Fibroblast of skin of left biceps (primary cell): ENCODE measurements at regions not wholly inside any gene's neighbourhood (a gene's known extent, or its start where the extent isn't known, plus 50 kb on each side); places are given as distances from the start of the nearest gene placed in this dataset.

Experiments
- DNase-seq, 2 experiments: peaks; one replicate each; pipeline ENCODE4 v3.0.0-alpha.2; 2013; ENCODE audit warnings: low read depth in 2 of 2

- DNase-seq = no peak
Observed at GRCh38 chr11:128195057-128195751, 392.2 kb downstream of the ETS1 start.

DNA sequence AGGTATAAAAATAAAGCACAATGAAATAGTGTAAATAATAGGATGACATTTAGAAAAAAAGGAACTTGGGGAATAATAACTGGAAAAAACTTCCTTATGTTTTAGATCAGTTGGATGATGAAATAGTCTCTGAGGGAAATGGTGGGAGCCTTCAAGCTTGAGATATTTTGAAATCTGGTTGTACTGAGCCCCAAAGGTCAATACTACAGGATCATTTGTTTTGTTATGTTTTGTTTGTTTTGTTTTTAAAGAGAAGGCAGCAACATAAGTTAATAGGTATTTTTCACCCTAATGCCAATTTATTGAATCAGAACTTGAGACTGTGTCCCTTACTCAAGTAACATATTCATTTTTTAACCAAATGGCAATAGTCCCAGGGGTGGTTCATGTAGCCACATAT, 393.1 kb downstream of the ETS1 start:
- DNase-seq = no peak

- no peak for DNase-seq
Observed at GRCh38 chr11:128193615-128194014, 393.7 kb downstream of the ETS1 start.

GRCh38 chr11:128190312-128190711, 397.0 kb downstream of the ETS1 start:
- DNase-seq = no peak

- no peak for DNase-seq
Observed at GRCh38 chr11:128189823-128190222, 397.5 kb downstream of the ETS1 start.

- no peak for DNase-seq
Observed at GRCh38 chr11:128188346-128189004, 398.9 kb downstream of the ETS1 start.

GRCh38 chr11:128187835-128188234, 399.5 kb downstream of the ETS1 start:
- peak; percentile 82 to 85 for DNase-seq

- DNase-seq = no peak
Observed at GRCh38 chr11:128187377-128187776, 400.0 kb downstream of the ETS1 start.

DNA sequence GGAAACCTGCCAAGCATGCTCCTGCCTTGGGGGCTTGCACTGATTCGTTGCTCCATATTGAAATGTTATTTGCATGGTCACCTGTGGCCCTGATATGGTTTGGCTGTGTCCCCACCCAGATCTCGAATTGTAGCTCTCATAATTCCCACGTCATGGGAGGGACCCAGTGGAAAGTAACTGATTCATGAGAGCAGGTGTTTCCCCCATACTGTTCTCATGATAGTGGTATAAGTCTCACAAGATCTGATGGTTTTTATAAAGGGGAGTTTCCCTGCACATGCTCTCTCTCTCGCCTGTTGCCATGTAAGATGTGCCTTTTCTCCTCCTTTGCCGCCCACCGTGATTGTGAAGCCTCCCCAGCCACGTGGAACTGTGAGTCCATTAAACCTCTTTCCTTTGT, 402.4 kb downstream of the ETS1 start:
- no peak for DNase-seq

DNA sequence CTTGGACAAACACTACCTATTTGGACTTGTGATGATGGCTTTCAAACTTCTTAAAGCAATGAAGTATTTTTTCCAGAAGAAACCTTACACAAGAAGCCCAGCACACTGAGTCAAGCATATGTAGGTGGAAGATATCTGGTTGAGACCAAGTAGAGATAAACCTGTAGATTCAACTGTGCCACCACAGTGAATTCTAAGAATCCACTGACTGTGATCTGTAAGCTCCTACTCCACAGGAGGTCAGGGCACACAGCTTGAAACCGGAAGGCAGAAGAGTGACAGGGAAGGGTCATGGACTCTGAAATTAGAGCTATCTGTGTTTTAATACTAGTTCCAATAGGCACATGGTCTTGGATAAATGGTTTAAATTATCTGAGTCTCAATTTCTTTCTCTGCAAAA, 404.5 kb downstream of the ETS1 start:
- DNase-seq = no peak

DNA sequence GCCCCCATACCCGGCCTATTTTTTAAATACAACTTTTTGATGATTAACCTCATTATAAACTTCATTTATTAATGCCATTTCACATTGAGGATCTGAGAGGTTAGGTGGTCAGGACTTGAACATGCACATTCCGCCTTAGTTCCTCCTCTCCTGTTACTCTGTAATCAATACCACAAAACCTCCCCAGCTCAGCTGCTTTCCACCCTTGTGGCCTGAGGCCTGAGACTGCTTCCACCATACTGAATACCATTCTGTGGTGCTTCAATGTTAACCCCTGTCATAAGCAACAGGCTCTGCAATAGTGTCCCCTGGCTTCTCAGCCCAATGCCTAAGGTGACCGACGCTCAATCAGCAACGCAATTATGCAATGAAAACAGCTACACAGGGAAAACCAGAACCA, 405.4 kb downstream of the ETS1 start:
- no peak for DNase-seq

GRCh38 chr11:128181088-128181480, 406.3 kb downstream of the ETS1 start:
- DNase-seq = no peak

DNA sequence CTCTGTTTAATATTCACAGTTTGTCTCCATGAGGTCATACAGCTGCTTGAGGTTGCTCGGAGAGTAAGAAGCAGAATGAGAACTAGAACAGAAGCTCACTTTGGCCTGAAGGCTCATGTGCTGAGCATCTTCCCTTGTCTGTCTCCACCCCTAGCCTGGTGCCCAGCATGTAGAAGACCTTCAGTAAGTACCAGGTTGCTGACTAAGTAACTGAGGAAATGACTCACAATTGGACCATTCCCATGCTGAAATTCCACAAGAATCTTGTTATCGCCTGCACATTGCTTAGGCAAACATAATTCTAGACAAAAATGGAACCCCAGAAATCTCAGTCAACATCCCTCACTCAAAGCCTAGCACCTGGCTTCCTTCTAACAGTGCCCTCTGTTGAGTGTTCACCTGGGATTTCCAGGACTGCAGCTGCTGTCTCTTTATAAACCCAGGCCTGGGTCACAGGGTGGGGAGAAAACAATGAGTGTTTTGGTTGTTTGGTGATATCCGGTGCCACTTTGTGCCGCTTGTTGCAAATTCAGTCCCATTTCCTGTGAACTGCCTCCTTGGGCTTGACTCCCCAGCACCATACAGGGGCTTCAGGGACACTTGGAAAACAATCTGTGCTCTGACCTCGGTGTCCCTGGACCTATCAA, 406.8 kb downstream of the ETS1 start:
- peak; percentile 61 to 63 for DNase-seq

DNA sequence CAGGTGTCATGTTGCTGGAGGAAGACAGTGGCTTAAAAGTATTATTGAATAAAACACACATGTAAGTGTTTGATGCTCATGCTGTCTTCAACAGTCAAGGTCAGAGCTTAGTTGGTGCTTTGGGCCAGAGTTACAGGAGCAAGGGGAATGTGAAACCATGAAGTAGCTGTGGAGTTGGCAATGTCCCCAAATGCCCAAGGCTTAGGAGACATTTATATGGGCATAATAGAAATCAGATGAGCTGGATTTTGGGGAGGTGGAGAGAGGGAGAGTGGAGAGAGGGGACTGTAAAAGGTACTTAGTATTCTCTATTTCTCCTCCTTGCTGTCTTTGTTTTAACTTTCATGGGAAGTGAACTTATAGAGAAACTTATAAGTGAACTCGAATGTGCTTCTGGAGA, 407.8 kb downstream of the ETS1 start:
- no peak for DNase-seq

- DNase-seq = no peak
Observed at GRCh38 chr11:128179039-128179438, 408.3 kb downstream of the ETS1 start.

DNA sequence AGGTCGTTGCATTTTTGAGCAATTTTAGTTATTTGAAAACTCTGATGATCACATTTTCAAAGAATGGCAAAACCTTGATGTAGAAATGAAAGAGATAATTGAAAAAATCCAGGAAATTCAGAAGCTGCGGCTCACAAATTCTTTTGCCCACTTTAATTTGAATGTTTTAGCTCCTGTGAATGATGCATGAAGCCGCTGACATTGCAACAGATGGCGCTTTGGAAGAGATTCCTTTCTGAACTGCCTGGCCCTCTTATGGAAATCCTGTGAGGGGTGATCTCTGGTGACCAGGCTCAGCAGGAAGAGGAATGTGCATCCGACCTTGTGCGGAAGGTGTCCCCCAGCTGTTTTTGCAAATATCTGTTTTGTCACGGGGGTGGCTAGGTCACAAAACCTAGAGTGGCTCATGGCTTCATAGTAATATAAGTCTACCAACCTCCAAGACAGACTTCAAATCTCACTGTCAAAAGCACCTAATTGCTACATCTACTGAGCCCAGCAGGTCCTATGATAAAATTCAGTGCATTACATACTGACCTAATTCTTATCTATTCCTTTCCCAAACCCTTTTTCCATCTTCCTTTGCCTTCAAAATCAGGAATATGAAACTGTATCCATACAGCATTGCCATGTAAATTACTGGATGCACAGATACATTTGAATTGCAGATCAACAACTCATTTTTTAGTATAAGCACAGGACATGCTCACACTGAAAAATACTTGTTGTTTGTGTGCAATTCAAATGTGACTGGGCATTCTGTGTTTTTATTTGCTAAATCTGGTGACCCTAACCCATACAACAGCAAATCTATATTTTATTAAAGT, 412.7 kb downstream of the ETS1 start:
- peak; percentile 82 to 83 for DNase-seq

DNA sequence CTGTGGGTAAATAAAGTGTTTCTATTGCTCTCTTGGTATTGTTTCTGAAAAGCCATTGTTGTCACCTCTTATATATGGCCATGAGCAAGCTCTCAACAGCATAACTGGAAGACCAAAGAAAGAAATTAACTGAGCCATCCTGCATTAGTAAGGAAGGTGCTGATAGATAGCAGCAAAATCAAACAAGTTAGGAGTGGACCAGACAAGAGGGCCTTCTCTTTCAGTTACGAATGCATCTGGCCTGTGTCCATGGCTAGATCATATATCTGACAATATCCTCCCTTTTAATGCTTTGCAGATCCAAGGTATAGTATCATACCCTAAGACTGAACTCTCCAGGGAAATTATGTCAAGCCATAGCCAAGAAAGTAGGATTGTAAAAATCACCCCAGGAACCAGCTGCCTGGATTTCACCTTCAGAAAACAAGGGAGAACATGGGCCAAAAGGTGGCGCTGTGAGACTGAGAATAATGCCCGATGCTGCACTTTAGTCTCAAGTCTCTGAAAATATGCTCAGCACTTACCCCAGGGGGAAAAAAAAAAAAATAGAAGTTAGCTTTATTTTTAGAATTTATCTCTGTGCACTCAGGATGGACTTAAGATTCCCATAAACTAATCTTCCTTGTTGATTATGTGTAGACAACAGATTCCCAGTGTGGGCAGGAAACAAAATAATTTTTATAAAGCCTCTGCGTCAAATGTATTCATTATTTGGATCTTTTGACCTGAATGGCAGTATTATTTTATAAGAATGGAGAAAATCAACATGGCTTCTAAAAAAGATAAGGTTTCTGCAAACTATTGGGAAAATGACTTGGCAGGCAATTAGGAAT, 415.1 kb downstream of the ETS1 start:
- peak; percentile 90 to 93 for DNase-seq

GRCh38 chr11:128171506-128171905, 415.9 kb downstream of the ETS1 start:
- no peak for DNase-seq

DNA sequence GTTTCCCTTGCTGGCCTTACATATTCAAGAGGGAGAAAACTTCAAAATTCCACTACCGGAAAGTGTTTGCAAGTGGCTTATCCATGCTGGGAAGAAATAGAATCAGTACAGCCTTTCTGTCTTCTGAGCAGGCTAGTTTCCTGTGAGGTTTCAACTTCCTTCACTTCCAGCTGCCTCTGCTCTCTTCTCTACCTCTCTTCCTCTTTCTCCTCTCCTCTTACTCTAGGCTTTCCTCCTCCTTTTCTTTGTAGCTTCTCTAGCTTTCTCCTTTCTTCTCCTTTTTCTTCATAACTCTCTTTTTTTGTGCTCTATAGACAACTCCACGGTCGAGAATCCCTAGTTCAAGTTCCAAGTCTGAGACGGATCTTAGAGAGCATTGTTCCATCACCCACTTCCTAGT, 421.8 kb downstream of the ETS1 start:
- no peak for DNase-seq

- no peak for DNase-seq
Observed at GRCh38 chr11:128164080-128164741, 423.1 kb downstream of the ETS1 start.

GRCh38 chr11:128161994-128162393, 425.4 kb downstream of the ETS1 start:
- DNase-seq = no peak
